ENCODE measurements at regions not wholly inside any gene's neighbourhood (a gene's known extent, or its start where the extent isn't known, plus 50 kb on each side); places are given as distances from the start of the nearest gene placed in this dataset.

GRCh38 chr4:86530183-86530582 lies 63.9 kb upstream of the PTPN13 start:
- no peak overlapping the region for H3K4me3 ChIP-seq (ENCODE audit: low read length)
- H3K9ac ChIP-seq (ENCODE audit: low read length): no peak overlapping the region
- no peaks in the 10 kb centered on the region for H3K27me3 ChIP-seq (replicated peaks; ENCODE audit: control insufficient read depth, insufficient read depth, low read length)
- DNase-seq (ENCODE audit: low read depth): no peak
- no peaks in the 10 kb centered on the region for H3K9me3 ChIP-seq (ENCODE audit: control insufficient read depth, low read length)
- H3K4me1 ChIP-seq (ENCODE audit: control insufficient read depth, insufficient read depth, low read length): no peaks in the 10 kb centered on the region
- H3K36me3 ChIP-seq (ENCODE audit: control insufficient read depth, insufficient read depth, low read length, severe bottlenecking): no peaks in the 10 kb centered on the region

GRCh38 chr4:86531440-86531839 lies 62.7 kb upstream of the PTPN13 start:
- H3K27me3 ChIP-seq (replicated peaks; ENCODE audit: control insufficient read depth, insufficient read depth, low read length): no peaks in the 10 kb centered on the region
- H3K9me3 ChIP-seq (ENCODE audit: control insufficient read depth, low read length): no peaks in the 10 kb centered on the region
- H3K9ac ChIP-seq (ENCODE audit: low read length): no peak overlapping the region
- no peaks in the 10 kb centered on the region for H3K4me1 ChIP-seq (ENCODE audit: control insufficient read depth, insufficient read depth, low read length)
- no peak for DNase-seq (ENCODE audit: low read depth)
- no peak overlapping the region for H3K4me3 ChIP-seq (ENCODE audit: low read length)
- no peaks in the 10 kb centered on the region for H3K36me3 ChIP-seq (ENCODE audit: control insufficient read depth, insufficient read depth, low read length, severe bottlenecking)

- H3K9ac ChIP-seq (ENCODE audit: low read length): no peak overlapping the region
- H3K27me3 ChIP-seq (replicated peaks; ENCODE audit: control insufficient read depth, insufficient read depth, low read length): no peaks in the 10 kb centered on the region
- no peaks in the 10 kb centered on the region for H3K36me3 ChIP-seq (ENCODE audit: control insufficient read depth, insufficient read depth, low read length, severe bottlenecking)
- H3K9me3 ChIP-seq (ENCODE audit: control insufficient read depth, low read length): no peaks in the 10 kb centered on the region
- H3K4me1 ChIP-seq (ENCODE audit: control insufficient read depth, insufficient read depth, low read length): no peaks in the 10 kb centered on the region
- H3K4me3 ChIP-seq (ENCODE audit: low read length): no peak overlapping the region
- DNase-seq (ENCODE audit: low read depth): no peak
Observed at GRCh38 chr4:86532851-86533250, 61.3 kb upstream of the PTPN13 start.

- Histone ChIP-seq H3K4me3 (ENCODE audit: low read length) (no peak overlapping the region), H3K27me3 (replicated peaks; ENCODE audit: control insufficient read depth, insufficient read depth, low read length) (no peaks in the 10 kb centered on the region), H3K4me1 (ENCODE audit: control insufficient read depth, insufficient read depth, low read length) (no peaks in the 10 kb centered on the region), H3K9ac (ENCODE audit: low read length) (no peak overlapping the region), H3K9me3 (ENCODE audit: control insufficient read depth, low read length) (no peaks in the 10 kb centered on the region), H3K36me3 (ENCODE audit: control insufficient read depth, insufficient read depth, low read length, severe bottlenecking) (no peaks in the 10 kb centered on the region)
- DNase-seq (ENCODE audit: low read depth): peak; percentile 22
Observed at GRCh38 chr4:86536151-86536550, 58.0 kb upstream of the PTPN13 start.

- no peak for DNase-seq (ENCODE audit: low read depth)
- Histone ChIP-seq H3K9me3 (ENCODE audit: control insufficient read depth, low read length) (no peaks in the 10 kb centered on the region), H3K4me1 (ENCODE audit: control insufficient read depth, insufficient read depth, low read length) (peaks cover 11% of the 10 kb centered on the region)
Observed at GRCh38 chr4:86542319-86543027, 51.6 kb upstream of the PTPN13 start.

GRCh38 chr4:86543080-86543479 lies 51.0 kb upstream of the PTPN13 start:
- Histone ChIP-seq H3K27me3 (replicated peaks; ENCODE audit: control insufficient read depth, insufficient read depth, low read length) (no peaks in the 10 kb centered on the region), H3K4me3 (ENCODE audit: low read length) (no peak overlapping the region), H3K9me3 (ENCODE audit: control insufficient read depth, low read length) (no peaks in the 10 kb centered on the region), H3K9ac (ENCODE audit: low read length) (no peak overlapping the region), H3K4me1 (ENCODE audit: control insufficient read depth, insufficient read depth, low read length) (peaks cover 11% of the 10 kb centered on the region), H3K36me3 (ENCODE audit: control insufficient read depth, insufficient read depth, low read length, severe bottlenecking) (no peaks in the 10 kb centered on the region)
- no peak for DNase-seq (ENCODE audit: low read depth)

More at GRCh38 chr4:86542319-86543027, 51.6 kb upstream of the PTPN13 start:
- H3K36me3 ChIP-seq (ENCODE audit: control insufficient read depth, insufficient read depth, low read length, severe bottlenecking): no peaks in the 10 kb centered on the region
- H3K27me3 ChIP-seq (replicated peaks; ENCODE audit: control insufficient read depth, insufficient read depth, low read length): no peaks in the 10 kb centered on the region
- no peak overlapping the region for H3K4me3 ChIP-seq (ENCODE audit: low read length)
- no peak overlapping the region for H3K9ac ChIP-seq (ENCODE audit: low read length)

GRCh38 chr4:86543560-86544309 lies 50.4 kb upstream of the PTPN13 start:
- peaks cover 11% of the 10 kb centered on the region for H3K4me1 ChIP-seq (ENCODE audit: control insufficient read depth, insufficient read depth, low read length)
- no peaks in the 10 kb centered on the region for H3K36me3 ChIP-seq (ENCODE audit: control insufficient read depth, insufficient read depth, low read length, severe bottlenecking)
- no peak overlapping the region for H3K9ac ChIP-seq (ENCODE audit: low read length)
- no peak overlapping the region for H3K4me3 ChIP-seq (ENCODE audit: low read length)
- no peaks in the 10 kb centered on the region for H3K27me3 ChIP-seq (replicated peaks; ENCODE audit: control insufficient read depth, insufficient read depth, low read length)
- no peaks in the 10 kb centered on the region for H3K9me3 ChIP-seq (ENCODE audit: control insufficient read depth, low read length)
- no peak for DNase-seq (ENCODE audit: low read depth)

- no peak overlapping the region for H3K9ac ChIP-seq (ENCODE audit: low read length)
- no peaks in the 10 kb centered on the region for H3K36me3 ChIP-seq (ENCODE audit: control insufficient read depth, insufficient read depth, low read length, severe bottlenecking)
- DNase-seq (ENCODE audit: low read depth): no peak
- no peak overlapping the region for H3K4me3 ChIP-seq (ENCODE audit: low read length)
- H3K27me3 ChIP-seq (replicated peaks; ENCODE audit: control insufficient read depth, insufficient read depth, low read length): no peaks in the 10 kb centered on the region
- no peaks in the 10 kb centered on the region for H3K9me3 ChIP-seq (ENCODE audit: control insufficient read depth, low read length)
- H3K4me1 ChIP-seq (ENCODE audit: control insufficient read depth, insufficient read depth, low read length): peaks cover 11% of the 10 kb centered on the region
Observed at GRCh38 chr4:86544310-86544966, 49.7 kb upstream of the PTPN13 start.
